Activated CD4-positive, alpha-beta T cell treated with anti-CD3 and anti-CD28 coated beads for 48 hours (primary cell): ENCODE measurements at regions not wholly inside any gene's neighbourhood (a gene's known extent, or its start where the extent isn't known, plus 50 kb on each side); places are given as distances from the start of the nearest gene placed in this dataset.

Experiments used
- DNase-seq: peaks from one replicate; pipeline ENCODE4 v3.0.0-alpha.2; 2020

DNA sequence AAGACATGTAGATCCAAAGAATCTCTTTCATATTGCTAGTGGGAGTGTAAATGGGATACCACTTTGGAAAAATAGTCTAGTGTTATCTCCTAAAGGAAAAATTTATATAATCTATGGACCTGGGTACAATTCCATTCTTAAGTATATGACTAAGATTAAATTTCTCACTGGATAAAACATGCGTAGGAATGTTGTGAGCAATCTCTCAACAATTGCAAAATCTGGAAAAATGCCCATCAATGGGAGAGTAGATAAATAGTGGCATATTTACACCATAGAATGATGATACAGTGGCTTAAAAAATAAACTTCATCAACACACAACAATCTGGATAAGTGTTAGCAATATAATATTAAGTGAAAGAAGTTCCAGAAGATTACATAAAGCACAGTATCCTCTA, 469.5 kb downstream of the MAN2A1 start:
- DNase-seq, result no peak

DNA sequence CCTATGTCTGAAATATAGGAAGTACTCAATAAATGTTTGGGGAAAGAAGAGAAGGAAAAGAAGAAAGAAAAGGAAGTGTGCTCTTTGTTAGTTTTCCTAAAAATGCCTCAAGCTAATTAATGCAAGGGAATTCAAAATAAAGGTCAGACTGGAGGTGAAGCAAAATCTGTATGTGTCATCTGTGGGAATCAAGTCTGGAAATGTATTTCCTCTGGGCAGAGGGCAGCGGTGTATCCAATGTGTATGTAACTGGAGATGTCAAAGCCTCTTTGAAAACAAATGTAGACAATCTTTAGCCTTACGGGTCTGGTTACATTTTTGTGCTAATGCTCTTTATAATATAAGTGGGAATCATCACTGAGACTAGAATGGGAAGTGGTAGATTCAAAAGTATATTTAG, 471.4 kb downstream of the MAN2A1 start:
- DNase-seq, result no peak

DNA sequence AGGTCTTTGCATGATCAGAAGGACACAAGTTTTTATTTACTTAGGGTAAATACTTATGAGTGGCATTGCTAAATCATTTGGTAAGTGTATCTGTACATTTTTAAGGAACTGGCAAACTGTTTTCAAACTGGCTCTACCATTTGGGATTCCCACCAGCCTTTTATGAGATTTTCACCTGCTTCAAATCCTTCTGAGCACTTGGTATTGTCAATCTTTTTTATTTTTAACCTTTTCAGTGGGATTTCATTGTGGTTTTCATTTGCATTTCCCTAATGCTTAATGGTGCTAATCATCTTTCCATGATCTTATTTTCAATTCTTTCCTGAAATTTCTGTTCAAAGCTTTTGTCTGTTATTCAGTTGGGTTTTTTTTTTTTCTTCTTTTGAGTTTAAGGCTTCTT, 475.6 kb downstream of the MAN2A1 start:
- DNase-seq, result no peak

DNA sequence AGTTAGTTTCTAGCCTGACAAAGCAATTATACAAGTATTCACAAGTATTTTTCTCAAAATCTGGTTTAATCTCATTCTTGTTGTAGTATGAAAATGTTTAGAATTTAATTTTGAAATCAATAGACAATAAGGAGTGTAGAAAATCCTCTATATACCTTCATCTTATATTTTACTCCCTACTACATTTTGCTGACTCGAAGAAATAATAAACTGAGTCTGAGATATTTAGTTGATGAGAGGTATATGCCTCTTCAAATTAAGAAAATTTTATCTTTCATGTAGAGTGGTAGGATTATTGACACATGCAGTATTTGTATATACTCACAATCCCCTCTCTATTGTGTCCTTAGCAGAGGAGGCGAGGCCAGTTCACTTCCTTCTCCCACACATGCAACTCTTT, 477.7 kb downstream of the MAN2A1 start:
- no peak for DNase-seq

DNA sequence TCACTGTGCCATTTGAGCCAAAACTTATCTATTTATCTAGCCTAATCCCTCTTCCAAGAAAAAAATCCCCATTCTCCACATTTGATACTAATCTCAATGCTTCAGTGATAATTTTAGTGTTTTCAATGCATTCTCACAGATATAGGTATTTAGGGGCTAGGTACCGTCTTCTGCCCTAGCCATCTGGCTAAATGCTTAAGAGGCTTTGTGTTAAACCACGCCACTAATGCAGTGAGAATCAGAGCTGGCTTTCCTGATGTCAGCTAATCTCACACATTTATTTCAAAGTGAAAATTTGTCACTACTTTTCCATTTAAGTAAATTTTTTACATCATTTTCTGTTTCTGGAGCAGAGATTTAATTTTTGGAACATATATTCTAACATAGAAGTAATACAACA, 479.7 kb downstream of the MAN2A1 start:
- DNase-seq, result no peak

DNA sequence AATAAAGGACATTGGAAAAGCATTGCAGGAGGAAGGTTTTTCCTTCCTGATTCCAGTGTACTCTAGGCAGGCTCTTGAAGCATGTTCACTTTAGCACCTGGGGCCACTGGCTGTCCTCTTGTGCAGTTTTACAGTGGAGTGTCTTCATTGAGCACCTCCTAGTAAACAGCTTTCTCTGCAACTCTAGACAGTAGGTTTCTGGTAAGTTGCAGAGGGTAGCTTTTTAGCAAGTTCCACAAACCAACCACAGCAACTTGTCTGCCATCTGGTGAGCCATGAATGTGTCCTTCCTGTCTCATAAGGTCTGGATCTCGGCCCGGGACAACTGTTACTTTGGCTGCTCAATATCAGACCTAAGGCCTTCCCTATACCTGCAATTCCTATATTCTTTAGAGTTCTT, 488.0 kb downstream of the MAN2A1 start:
- DNase-seq, result no peak

DNA sequence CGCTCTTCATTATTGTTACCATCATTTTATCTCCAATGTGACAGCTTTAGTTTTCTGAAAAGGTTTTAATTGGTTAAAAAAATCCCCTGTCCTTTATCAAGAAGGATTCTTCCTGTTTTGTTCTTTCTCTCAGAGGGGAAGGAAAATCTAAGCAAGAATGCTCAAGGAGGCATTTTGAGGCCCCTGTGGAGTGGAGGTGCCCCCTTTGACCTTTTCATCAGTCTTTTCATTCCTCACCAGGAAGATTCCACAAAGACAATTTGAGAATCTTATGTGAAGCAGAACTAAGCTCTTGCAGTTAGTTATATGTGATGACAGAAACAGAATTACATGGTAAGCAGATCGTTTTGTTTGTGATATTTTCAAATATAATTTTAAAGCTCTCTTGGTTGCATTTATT, 489.6 kb downstream of the MAN2A1 start:
- no peak for DNase-seq

DNA sequence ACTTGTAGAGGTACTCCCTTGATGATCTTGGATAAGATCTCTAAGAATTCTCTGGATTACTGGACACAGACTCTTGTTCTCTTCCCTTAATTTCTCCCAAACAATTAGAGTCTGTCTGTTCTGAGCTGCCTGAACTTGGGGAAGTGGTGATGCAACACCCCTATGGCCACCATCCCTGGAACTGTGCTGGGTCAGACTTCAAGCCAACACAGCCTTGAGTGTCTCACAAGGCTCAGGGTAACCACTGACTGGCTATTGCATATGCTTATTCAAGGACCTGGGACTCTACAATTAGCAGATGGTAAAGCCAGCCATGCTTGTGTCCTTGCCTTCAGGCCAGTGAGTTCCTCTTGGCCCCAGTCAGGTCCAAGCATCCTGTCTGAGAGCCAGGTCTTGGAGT, 504.5 kb downstream of the MAN2A1 start:
- no peak for DNase-seq

DNA sequence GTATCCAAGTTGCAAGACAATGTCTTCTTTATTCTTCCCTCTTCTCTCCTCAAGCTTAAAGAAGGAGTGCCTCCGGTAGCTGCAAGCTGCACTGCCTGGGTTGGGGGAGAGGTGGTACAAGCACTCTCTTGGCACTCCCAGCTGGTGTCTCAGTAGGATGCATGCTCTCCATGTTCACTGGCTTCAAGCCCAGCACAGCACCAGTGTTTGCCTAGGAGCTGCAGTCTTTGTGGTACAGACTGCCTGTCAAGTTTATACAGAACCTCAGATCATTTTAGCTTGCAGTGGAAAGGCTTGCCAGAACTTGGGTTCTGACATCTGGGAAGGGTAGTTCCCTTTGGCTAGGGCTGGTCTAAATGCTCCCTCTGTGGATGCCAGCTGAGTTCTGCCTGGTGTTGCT, 505.6 kb downstream of the MAN2A1 start:
- DNase-seq, result no peak

DNA sequence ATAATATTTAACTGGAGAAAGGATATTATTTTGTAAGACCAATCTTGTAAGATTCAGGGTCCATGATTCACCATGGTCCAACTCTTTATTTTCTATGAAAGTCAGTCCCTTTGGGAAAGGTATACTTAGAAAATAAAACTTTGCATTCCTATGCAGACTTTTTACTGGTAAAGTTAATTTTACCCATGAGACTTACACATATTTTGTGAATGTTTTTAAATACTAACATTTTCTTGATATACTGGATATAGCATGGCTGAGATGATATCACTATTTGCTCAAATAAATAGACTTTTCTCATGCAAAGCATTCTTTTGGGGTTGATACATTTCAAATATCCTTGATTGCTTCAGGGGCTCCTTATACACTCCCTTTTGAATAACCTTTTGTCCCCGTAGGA, 512.1 kb downstream of the MAN2A1 start:
- DNase-seq, result no peak

DNA sequence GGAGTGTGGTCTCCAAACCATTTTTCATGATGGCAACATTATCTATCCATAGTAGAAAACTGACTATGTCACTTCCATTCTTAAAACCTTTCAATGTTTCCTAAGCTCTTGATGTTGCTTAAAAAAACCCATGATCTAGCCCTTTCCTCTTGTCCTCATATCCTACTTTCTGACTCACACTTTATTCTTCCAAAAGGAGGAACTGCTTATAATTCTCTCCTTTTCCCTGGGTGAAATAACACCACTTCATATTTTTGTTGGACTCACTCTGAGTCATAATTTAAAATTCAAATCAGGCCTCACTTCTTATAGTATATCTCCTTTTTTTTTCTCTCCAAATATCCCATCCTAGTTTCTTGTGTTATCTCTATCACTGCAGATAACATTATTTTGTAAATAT, 513.9 kb downstream of the MAN2A1 start:
- DNase-seq, result no peak

DNA sequence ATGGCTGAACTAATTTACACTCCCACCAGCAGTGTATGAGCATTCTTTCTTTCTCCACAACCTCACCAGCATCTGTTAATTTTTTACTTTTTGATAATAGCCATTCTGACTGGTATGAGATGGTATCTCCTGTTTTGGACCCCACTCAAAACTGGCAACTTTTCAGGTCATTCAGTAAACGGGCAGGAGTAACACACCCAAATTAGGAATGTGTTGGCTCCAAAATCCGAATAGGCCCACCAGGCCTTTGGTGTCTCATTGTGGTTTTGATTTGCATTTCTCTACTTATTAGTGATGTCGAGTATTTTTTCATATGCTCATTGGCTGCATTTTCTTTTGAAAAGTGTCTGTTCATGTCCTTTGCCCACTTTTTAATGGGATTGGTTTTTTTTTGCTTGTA, 517.1 kb downstream of the TMEM232 start:
- no peak for DNase-seq

DNA sequence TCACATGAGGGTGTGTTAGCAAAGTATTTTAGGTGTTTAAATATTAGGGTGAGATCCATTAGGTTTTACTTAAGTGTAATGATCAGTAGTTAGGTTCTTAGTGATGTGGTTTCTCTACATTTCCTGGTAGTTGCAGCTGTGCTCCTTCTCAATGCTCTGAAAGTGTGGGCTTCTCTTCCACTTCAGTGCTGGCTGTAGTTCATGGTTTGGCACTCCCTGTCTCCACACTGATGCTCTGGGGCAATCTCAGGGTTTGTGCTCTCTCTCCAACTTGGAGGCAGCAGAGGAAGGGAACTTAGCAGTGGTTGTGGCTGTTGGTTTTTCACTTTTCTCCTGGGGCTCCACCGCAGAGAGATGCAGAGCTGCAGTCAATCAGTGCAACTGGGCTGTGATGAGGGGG, 507.5 kb downstream of the TMEM232 start:
- DNase-seq, result no peak

DNA sequence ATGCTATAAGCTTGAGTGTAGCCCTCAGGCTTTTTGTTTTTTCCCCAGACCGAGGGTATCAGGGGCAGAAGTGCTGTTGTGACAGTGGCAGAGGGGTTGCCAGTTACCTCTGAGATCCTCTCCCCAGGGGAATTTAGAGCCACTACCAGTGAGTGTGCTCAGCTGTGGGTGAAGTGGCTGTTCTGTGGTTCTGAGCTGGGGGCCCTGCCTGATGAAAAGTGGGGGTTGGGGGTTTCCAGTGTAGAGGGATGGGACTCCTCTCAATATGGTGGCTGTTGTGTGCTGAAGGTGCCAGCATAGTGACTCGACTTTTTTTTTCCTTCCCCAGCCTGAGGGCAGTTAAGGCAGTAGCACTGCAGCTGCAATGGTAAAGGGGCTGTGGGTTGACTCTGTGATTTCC, 506.7 kb downstream of the TMEM232 start:
- no peak for DNase-seq

DNA sequence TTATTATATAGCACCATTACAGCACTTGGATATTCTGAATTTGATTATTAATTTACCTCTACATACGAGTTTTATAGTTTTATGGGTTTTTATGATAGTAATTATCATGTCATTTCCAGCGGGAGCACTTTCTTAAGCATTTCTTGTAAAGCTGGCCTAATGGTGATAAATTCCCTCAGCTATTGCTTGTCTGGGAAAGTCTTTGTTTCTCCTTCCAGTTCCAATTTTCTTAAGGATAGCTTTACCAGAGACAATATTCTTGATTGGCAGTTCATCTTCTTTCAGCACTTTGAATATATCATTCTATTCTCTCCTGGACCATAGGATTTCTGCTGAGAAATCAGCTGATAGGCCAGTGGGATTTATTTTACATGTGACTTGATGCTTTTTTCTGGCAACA, 505.4 kb downstream of the TMEM232 start:
- DNase-seq, result no peak

DNA sequence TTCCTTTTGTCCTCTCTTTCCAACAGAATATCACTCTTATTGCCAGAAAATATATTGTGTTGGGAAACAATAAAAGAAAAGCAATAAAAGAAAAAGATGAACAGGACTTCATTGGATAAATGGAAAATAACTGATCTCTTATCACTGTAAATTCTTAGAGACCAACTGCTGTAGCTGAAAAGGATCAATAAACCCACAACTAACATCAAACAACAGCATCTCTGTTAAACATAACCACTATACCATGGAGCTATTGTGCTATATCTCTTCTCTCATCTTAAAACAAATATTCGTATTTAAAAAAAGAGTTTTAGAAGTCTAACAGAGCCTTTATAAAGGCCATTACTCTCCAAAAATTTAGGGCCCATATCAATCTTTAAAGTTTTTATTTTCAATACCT, 502.4 kb downstream of the TMEM232 start:
- DNase-seq, result no peak

DNA sequence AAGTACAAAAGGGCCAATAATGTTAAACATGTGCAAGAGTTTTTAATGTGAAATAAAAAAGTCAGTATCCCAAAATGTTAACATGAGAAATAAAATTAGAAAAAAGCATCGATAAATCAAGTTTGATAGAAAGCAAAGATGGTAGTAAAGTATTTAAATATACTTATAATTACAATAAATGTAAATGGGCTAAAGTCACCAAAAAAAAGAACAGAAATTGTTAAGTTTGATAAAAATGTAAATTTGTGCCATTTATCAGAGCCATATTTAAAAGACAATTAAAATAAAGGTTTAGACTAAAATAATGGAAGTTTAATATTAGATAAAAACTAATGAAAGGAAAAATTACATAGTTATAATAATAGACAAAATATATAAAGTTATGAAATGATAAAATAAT, 500.5 kb downstream of the TMEM232 start:
- no peak for DNase-seq

DNA sequence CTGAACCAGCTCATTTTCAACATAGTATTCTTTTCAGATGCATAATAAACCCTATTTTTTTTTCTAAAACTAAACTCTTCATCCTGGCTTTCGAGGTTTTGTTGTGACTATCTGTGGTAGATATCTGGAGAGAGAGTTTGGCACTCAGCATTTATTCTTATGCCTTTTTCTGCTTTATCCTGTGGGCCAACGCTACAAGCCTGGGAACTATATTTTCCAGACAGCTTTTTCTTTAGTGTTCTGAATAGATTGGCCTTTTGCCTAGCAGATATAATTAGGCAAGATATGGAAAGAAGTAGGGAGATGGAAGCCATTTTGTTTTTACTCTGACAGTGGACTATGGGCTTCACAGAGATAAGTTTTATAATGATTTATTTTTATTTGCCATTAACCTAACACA, 486.7 kb downstream of the TMEM232 start:
- DNase-seq, result no peak

DNA sequence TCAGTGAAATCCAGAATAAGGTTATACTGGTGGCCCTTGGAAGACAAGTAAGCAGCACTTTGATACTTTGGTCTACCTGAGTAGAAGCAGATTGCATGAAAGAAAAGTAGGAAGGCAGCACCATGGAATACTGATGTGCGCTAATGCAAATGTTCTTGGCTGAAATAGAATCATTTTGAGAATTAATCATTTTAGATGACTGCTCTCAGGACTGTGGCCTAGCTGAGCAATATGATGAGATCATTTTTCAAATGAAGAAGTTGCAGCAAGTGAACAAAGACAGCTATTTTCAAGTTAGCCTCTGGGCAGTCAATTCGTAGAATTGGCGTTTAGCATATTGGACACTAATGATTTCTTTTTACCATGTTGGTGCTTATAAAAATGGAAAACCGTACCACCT, 483.5 kb downstream of the TMEM232 start:
- DNase-seq, result no peak

DNA sequence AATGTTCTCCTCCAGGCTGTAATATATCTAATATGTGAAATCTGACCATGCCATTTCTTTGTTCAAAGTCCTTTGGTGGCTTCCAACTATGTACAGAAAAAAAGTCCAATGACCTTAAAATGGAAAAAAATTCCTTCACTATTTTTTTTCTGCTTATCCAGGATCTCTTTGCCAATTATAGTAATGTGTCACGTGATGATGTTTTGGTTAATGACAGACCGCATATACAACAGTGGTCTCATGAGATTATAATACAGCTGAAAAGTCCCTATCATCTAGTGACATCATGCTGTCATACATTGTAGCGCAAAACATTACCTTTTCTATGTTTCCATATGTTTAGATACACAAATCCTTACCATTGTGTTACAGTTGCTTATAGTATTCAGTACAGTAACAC, 477.6 kb downstream of the TMEM232 start:
- no peak for DNase-seq

DNA sequence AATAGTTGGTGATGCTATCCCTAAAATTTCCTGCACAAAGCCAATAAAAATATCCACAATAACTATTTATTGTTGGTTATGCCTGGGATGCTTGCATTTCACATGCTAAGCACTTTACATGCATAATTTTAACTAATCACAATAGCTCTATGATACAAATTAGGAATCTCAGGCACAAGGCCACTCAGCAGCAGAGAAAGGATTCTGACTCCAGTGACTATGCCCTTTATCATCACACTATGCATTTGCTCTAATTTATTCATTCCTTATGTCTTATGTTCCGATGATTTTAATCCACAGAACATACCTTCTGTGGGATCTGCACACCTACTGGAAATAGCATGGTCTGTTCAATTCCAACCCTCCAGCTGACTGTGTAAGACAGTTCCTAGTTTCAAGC, 476.1 kb downstream of the TMEM232 start:
- no peak for DNase-seq

DNA sequence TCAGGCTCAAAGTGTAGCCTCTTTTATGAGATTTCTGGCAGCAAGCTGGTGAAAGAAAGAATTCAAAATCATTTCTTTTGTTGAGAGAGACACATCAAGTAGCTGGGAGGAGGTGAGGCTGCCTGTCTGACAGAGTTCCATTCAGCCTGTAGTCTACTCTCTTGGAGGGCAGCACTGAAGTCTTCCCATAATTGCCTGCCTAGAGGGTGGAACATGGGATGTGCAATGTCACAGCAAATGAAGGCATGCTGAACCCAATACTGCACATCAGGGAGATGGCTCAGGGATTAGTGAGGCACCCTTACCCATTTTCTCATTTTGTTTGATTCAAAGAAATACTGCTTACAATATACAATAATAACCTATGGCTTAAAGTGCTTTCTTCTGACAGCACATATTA, 475.7 kb downstream of the TMEM232 start:
- DNase-seq, result no peak

DNA sequence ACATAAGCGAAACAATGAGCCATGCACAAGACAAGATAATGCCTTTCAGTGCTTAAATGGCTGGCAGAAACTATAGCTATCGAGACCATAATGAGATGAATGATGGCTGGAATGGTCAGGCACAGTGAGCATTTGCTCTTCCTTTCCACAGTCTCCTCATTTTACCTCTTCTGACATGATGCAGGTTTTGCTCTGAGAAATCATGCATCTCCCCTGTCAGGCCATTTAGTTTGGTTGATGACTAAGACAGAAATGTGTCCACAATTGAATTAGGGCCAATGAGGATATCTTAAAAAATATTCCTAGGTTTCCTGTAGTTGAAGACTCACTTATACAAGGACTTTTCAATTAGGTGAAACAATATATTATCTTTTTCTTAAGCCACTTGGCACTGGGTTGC, 475.1 kb downstream of the TMEM232 start:
- no peak for DNase-seq

DNA sequence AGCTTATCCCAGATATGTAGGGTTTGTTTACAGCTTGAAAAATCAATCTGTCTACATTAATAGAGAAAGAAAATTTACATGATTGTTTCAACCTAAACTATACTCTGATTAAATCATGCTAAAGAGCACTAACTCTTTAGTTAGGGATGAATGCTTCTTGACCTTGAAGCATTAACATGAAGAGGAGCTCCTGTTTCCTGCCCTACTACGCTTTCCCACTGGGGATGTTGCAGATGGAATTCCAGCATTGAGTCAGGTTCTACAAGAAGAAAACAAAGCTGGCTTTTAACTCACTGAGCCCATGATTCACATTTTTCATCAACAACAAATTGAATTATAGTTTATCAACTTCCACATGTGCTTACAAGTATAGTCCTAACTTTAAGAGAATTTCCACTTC, 471.3 kb downstream of the TMEM232 start:
- no peak for DNase-seq

DNA sequence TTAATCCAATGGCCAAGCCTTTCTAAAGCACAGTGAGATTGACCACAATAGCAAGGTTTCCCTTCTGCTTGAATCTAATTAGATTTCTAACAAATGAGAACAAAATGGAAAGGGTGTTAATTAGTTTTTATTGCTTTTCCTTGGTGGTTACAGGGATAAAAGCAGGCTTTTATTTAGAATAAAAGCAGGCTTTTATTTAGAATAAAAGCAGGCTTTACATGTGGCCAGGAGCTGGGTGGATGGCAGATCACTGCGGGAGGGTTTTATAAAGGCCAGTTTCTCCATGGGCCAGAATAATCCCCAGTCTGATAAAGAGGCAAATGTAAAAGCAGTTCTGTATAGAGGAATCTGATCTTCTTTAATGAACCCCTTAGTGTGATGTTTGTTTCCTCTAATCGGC, 470.2 kb downstream of the TMEM232 start:
- no peak for DNase-seq

DNA sequence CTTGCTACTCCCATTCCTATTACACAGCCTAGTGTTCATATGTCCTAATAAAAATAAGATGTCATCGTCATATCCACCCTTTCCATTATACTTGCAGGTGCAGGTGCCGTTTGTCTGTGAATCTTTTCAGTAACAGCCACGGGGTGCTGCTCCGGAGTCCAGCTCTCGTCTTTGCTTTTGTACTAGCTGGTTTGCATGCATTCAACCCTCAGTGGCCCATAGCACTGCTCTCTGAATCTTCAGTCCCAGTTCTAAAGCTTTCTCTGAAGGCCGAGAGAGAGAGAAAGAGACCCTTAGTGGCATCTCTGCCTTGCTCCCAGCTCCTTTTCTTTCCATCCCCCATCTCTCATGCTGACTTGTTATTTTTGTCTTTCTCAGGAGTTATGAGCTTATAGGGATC, 468.5 kb downstream of the TMEM232 start:
- no peak for DNase-seq
